ENCODE measurements at regions not wholly inside any gene's neighbourhood (a gene's known extent, or its start where the extent isn't known, plus 50 kb on each side); places are given as distances from the start of the nearest gene placed in this dataset.

GRCh38 chr1:114232691-114233090 is 79.0 kb upstream of the SYT6 start:
- CTCF ChIA-PET, result no interaction called here

More at GRCh38 chr1:114232691-114233090, 79.0 kb upstream of the SYT6 start:
- H3K36me3 ChIP-seq (replicated peaks in 1 of 2; ENCODE audit: control insufficient read depth in 1 of 2, insufficient read depth in 2 of 2, low read length in 1 of 2), result no peaks in the 10 kb centered on the region
- TF ChIP-seq IRF3 (IDR thresholded peaks at IDR 0.05; ENCODE audit: low read depth, low read length) (no peak), RAD21 (IDR thresholded peaks at IDR 0.05; ENCODE audit: low read length) (no peak), MXI1 (IDR thresholded peaks at IDR 0.05; ENCODE audit: low read depth, low read length) (no peak), ELF1 (IDR thresholded peaks at IDR 0.05) (no peak), USF1 (IDR thresholded peaks at IDR 0.05; ENCODE audit: borderline replicate concordance, low read depth) (no peak), TEAD4 (IDR thresholded peaks at IDR 0.05; ENCODE audit: borderline replicate concordance, insufficient read depth) (no peak), GATA2 (CRISPR knock-in tag; IDR thresholded peaks at IDR 0.05) (no peak), SIN3A (IDR thresholded peaks at IDR 0.05; ENCODE audit: borderline replicate concordance, low read depth, low read length) (no peak), USF2 (IDR thresholded peaks at IDR 0.05; ENCODE audit: borderline replicate concordance, low read depth, low read length) (no peak), CHD2 (IDR thresholded peaks at IDR 0.05; ENCODE audit: low read length, partially characterized antibody) (no peak), YY1 (IDR thresholded peaks at IDR 0.05; ENCODE audit: low read depth) (no peak), PBX3 (IDR thresholded peaks at IDR 0.05) (no peak), JUND (IDR thresholded peaks at IDR 0.05) (no peak), CTCF (IDR thresholded peaks at IDR 0.05) (no peak), RCOR1 (IDR thresholded peaks at IDR 0.05; ENCODE audit: low read length) (no peak), FOXM1 (IDR thresholded peaks at IDR 0.05; ENCODE audit: low read depth) (no peak), FOSL2 (IDR thresholded peaks at IDR 0.05; ENCODE audit: borderline replicate concordance, low read depth) (no peak), REST (IDR thresholded peaks at IDR 0.05; ENCODE audit: low read depth, low read length) (no peak)
- WGBS (ENCODE audit: low lambda C conversion rate), result 33% methylated on average over 5 of the region's 6 CpGs
- H3K9me2 ChIP-seq, result no peaks in the 10 kb centered on the region
- H3K79me2 ChIP-seq (ENCODE audit: insufficient read depth), result no peaks in the 10 kb centered on the region
- no peaks in the 10 kb centered on the region for H3K9me3 ChIP-seq
- POLR2A ChIA-PET, result no interaction called here
- no peak overlapping the region for H3K4me2 ChIP-seq
- H3F3A ChIP-seq (replicated peaks; ENCODE audit: insufficient read depth), result no peaks in the 10 kb centered on the region
- H3K4me1 ChIP-seq (ENCODE audit: control insufficient read depth in 1 of 2, insufficient read depth in 2 of 2, low read depth in 1 of 2, low read length in 1 of 2), result peaks cover 0 to 3% of the 10 kb centered on the region in 2 experiments; a peak in 1 of 4 replicates
- no peak overlapping the region for H3K4me3 ChIP-seq (ENCODE audit: low read depth in 2 of 2, low read length in 1 of 2)
- no peak overlapping the region for H2AFZ ChIP-seq (ENCODE audit: low read depth)
- no peak for DNase-seq
- H3K27ac ChIP-seq (ENCODE audit: low read depth in 2 of 2, low read length in 1 of 2), result no peak overlapping the region
- no peaks in the 10 kb centered on the region for H4K20me1 ChIP-seq (ENCODE audit: insufficient read depth)
- peaks cover 4% of the 10 kb centered on the region; the same call in 1 of the 2 replicates for H3K27me3 ChIP-seq (ENCODE audit: insufficient read depth)
- H3K9ac ChIP-seq, result no peak overlapping the region
